Muscle layer of colon (tissue), 2 donors: ENCODE measurements at regions not wholly inside any gene's neighbourhood (a gene's known extent, or its start where the extent isn't known, plus 50 kb on each side); places are given as distances from the start of the nearest gene placed in this dataset.

Experiments
- H3K27ac ChIP-seq: one replicate; pipeline ENCODE4 v1.7.0; 2013; ENCODE audit warnings: low read depth, mild to moderate bottlenecking, low read length, moderate library complexity
- H3K27me3 ChIP-seq, 2 donors: one replicate each; pipeline ENCODE4 v1.7.0; 2013; ENCODE audit warnings: low read length in 2 of 2, mild to moderate bottlenecking in 2 of 2; ENCODE audit not compliant: insufficient read depth in 2 of 2, control insufficient read depth in 1 of 2
- H3K36me3 ChIP-seq: one replicate; pipeline ENCODE4 v1.7.0; 2013; ENCODE audit warnings: mild to moderate bottlenecking, low read length; ENCODE audit not compliant: insufficient read depth
- H3K4me1 ChIP-seq: one replicate; pipeline ENCODE4 v1.7.0; 2013; ENCODE audit warnings: mild to moderate bottlenecking, low read length; ENCODE audit not compliant: insufficient read depth
- H3K4me3 ChIP-seq, 2 donors: one replicate each; pipeline ENCODE4 v1.7.0; 2013; ENCODE audit warnings: low read length in 2 of 2, low read depth in 1 of 2, mild to moderate bottlenecking in 1 of 2, moderate library complexity in 1 of 2
- H3K9ac ChIP-seq: one replicate; pipeline ENCODE4 v1.7.0; 2013; ENCODE audit warnings: low read length
- H3K9me3 ChIP-seq: one replicate; pipeline ENCODE4 v1.7.0; 2013; ENCODE audit warnings: mild to moderate bottlenecking, low read length
- donor health status: abdominal sarcoma.
- donor health status: Adenocarcinoma of cecum.

DNA sequence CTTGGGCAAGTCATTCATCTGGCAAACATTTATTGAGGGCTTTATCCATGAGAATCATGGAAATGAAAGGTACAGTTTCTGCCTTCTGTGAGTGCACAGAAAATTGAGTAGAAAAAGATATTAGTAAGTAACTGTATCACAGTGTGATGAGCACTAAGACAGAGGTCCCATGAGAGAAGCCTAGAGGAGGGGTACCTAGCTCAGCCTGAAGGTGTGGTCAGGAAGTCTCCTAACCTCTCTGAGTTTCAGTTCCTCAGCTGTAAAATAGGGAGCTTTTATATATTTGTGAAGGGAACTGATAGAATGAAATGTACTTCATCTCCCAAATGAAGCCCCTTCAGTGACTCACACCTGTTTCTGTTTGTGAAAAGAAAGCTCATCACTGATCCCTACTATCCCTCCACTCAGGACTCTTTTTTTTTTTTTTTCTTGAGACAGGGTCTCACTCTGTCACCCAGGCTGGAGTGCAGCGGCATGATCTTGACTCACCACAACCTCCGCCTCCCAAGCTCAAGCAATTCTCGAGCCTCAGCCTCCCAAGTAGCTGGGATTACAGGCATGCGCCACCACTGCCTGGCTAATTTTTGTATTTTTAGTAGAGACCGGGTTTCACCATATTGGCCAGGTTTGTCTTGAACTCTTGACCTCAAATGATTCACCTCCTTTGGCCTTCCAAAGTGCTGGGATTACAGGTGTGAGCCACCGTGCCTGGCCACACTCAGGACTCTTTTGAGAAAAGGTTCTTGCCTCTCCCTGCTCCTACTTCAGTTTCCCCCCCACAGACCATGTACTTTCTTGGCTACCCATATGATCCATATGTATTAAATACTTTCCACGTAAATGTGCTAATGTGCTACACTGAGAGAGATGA is 93.7 kb upstream of the FUT8 start:
- Histone ChIP-seq H3K4me3 (no peak overlapping the region), H3K9me3 (no peaks in the 10 kb centered on the region), H3K27me3 (no peaks in the 10 kb centered on the region), H3K27ac (no peak overlapping the region), H3K36me3 (no peaks in the 10 kb centered on the region), H3K4me1 (no peaks in the 10 kb centered on the region), H3K9ac (no peak overlapping the region)

GRCh38 chr14:65320661-65321308 is 91.7 kb upstream of the FUT8 start:
- Histone ChIP-seq H3K36me3 (no peaks in the 10 kb centered on the region), H3K4me3 (no peak overlapping the region), H3K27ac (no peak overlapping the region)

DNA sequence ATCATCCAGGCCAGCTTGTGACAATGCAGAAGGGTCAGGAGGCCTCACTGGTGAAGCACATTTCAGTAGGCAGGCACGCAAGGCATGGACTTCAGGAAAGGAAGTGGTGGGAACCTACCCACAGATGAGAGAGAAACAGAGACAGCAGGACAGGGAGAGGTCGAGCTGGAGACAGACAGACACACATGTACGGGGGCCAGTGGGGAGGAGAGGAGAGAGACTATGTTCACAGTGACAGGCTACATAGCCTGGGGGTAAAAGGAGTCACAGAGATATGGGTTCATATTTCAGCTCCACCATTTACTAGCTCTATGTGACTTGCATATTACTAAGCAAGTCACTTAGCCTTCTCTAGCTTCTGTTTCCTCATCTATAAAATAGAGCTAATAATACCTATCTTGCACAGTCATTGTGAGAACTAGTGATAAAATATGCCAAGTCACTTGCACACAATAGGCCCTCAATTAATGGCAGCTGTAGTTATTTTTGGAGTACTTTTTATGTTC is 91.1 kb upstream of the FUT8 start:
- H3K9me3 ChIP-seq = no peaks in the 10 kb centered on the region
- H3K27ac ChIP-seq = no peak overlapping the region
- no peaks in the 10 kb centered on the region for H3K27me3 ChIP-seq
- no peak overlapping the region for H3K4me3 ChIP-seq
- no peak overlapping the region for H3K9ac ChIP-seq
- H3K4me1 ChIP-seq = no peaks in the 10 kb centered on the region
- no peaks in the 10 kb centered on the region for H3K36me3 ChIP-seq

More at GRCh38 chr14:65320661-65321308, 91.7 kb upstream of the FUT8 start:
- Histone ChIP-seq H3K27me3 (no peaks in the 10 kb centered on the region), H3K4me1 (no peaks in the 10 kb centered on the region), H3K9ac (no peak overlapping the region), H3K9me3 (no peaks in the 10 kb centered on the region)

- Histone ChIP-seq H3K9me3 (no peaks in the 10 kb centered on the region), H3K27me3 (no peaks in the 10 kb centered on the region), H3K36me3 (no peaks in the 10 kb centered on the region), H3K4me1 (peaks cover 8% of the 10 kb centered on the region), H3K27ac (no peak overlapping the region), H3K9ac (no peak overlapping the region), H3K4me3 (no peak overlapping the region)
Measured at GRCh38 chr14:65329481-65329880, 83.0 kb upstream of the FUT8 start.

DNA sequence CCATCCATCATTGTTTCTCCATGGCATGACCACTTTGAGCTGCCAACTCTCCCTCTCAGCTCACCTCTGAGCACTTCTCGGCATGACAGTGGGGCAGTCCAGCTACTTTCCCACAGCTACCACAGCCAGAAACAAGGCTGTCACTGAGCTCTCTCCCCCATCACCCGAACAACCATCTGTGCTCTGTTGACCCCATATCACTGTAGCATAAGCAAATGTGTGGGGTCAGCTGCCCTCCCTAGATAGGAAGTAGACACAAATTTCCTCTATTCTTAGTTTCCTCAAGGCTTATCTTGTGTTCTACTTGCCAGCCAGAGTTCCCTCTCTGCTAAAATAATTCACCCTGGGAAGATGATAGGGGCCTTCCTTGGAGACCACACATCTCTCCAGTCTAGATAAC is 82.6 kb upstream of the FUT8 start:
- no peak overlapping the region for H3K4me3 ChIP-seq
- no peak overlapping the region for H3K27ac ChIP-seq
- H3K9me3 ChIP-seq = no peaks in the 10 kb centered on the region
- H3K4me1 ChIP-seq = peaks cover 12% of the 10 kb centered on the region
- H3K9ac ChIP-seq = no peak overlapping the region
- no peaks in the 10 kb centered on the region for H3K36me3 ChIP-seq
- no peaks in the 10 kb centered on the region for H3K27me3 ChIP-seq

DNA sequence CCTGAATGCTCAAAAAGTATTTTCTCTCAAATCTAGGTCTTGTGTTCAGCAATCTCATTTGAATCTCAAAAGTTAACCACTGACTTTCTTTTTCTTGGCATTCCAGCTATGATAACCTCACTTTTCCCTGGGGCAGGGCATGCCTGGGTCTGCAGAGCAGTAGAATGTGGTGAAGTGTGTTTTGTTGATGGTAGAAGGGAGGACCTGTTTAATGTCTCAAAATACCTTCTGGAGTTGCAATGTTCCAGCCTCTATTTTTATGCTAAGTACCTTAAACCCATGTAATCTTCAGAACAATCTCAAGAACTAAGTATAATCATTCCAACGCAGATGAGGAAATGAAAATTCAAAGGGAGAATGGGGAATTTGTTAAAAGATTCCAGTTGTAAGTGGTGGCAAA is 82.1 kb upstream of the FUT8 start:
- H3K27ac ChIP-seq = no peak overlapping the region
- H3K27me3 ChIP-seq = no peaks in the 10 kb centered on the region
- no peaks in the 10 kb centered on the region for H3K36me3 ChIP-seq
- no peak overlapping the region for H3K4me3 ChIP-seq
- peaks cover 17% of the 10 kb centered on the region for H3K4me1 ChIP-seq
- no peaks in the 10 kb centered on the region for H3K9me3 ChIP-seq
- no peak overlapping the region for H3K9ac ChIP-seq

DNA sequence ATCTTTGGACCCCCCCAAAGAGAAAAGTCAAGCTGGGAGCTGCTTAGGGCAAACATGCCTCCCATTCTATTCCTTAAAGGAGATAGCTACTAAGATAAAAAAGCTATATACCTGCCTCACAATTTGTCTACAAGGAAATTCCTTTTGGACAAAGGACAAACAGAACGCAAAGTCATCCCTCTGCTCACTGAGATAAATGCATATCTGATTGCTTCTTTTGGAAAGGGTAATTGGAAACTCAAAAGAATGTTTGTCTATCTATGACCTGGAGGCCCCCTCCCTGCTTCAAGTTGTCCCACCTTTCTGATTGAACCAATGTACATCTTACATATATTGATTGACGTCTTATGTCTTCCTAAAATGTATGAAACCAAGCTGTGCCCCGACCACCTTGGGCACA is 80.9 kb upstream of the FUT8 start:
- H3K27ac ChIP-seq = no peak overlapping the region
- no peaks in the 10 kb centered on the region for H3K9me3 ChIP-seq
- no peak overlapping the region for H3K9ac ChIP-seq
- H3K27me3 ChIP-seq = no peaks in the 10 kb centered on the region
- H3K4me1 ChIP-seq = peaks cover 19% of the 10 kb centered on the region
- no peaks in the 10 kb centered on the region for H3K36me3 ChIP-seq
- no peak overlapping the region for H3K4me3 ChIP-seq

DNA sequence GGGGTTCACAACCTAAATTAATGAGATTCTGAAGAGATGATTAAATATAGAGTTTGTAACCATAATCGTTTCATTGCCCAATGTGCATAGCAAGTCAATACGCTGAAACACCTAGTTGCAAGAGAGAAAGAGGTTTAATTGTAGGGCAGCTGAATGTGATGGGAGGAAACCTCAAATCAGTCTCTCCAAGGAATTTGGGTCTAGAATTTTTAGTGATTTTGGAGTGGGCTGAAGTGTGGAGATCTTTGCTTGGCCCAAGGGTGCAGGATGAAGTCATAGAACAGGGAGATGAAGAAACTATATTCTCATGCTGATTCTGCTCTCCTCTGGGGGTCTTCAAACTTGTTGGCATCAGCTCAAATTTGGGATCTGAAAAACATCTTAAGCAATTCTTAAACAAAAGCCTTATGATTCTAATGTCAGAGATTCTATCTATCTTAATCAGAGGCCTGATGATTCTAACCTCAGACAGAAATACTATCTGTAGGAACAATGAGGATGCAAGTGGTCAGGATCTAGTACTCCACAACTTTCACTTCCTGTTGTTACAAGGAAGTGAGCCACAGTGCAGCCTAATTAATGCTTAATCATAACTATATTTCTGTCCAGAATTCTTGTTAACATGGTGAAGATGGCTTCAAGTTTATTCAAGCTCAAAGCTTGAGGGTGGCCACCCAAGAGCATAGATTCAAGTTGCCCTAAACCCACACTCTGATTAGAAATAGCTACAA is 80.2 kb upstream of the FUT8 start:
- H3K4me3 ChIP-seq = no peak overlapping the region
- H3K4me1 ChIP-seq = peaks cover 19% of the 10 kb centered on the region
- H3K36me3 ChIP-seq = no peaks in the 10 kb centered on the region
- no peak overlapping the region for H3K9ac ChIP-seq
- no peaks in the 10 kb centered on the region for H3K9me3 ChIP-seq
- no peak overlapping the region for H3K27ac ChIP-seq
- H3K27me3 ChIP-seq = no peaks in the 10 kb centered on the region

GRCh38 chr14:65333943-65334687 is 78.4 kb upstream of the FUT8 start:
- H3K9me3 ChIP-seq = no peaks in the 10 kb centered on the region
- no peaks in the 10 kb centered on the region for H3K27me3 ChIP-seq
- H3K36me3 ChIP-seq = no peaks in the 10 kb centered on the region
- peaks cover 19% of the 10 kb centered on the region for H3K4me1 ChIP-seq
- no peak overlapping the region for H3K27ac ChIP-seq
- H3K4me3 ChIP-seq = peak overlapping the region in 1 of 2 donors; percentile 26
- H3K9ac ChIP-seq = no peak overlapping the region

DNA sequence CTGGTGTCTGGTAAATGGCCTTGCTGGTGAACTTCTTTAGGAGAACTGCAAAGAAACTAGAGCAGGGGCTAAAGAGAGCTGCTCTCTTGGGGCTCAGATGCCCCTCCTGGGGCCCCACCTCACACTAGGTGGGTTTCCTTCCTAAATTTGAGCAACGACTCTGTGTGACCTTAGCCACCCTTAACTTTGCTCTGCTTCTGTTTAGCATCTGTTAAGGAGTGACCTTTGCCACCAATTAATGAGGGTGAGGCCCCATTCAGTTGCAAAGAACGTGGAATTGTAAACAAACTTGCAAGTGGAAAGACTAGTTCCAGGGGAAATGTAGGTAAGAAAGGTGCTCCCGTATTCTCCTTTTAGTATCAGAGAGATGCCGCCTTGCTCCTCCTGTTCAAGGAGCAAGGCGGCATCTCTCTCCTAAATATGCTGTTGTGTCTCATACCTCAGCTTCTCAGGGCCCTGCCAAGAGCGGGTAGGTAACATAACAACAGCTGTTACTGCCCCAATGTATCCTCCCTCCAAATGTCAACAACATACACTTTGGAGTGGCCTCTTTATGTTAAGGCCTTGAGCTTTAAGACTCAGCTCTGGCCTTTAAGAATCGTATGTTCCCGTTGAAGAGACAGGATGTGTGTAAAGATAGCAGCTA is 77.6 kb upstream of the FUT8 start:
- Histone ChIP-seq H3K4me1 (peaks cover 19% of the 10 kb centered on the region), H3K27ac (no peak overlapping the region), H3K4me3 (peak overlapping the region in 1 of 2 donors; percentile 26), H3K27me3 (no peaks in the 10 kb centered on the region), H3K36me3 (no peaks in the 10 kb centered on the region), H3K9me3 (no peaks in the 10 kb centered on the region), H3K9ac (no peak overlapping the region)
